ENCODE measurements at regions not wholly inside any gene's neighbourhood (a gene's known extent, or its start where the extent isn't known, plus 50 kb on each side); places are given as distances from the start of the nearest gene placed in this dataset.

DNA sequence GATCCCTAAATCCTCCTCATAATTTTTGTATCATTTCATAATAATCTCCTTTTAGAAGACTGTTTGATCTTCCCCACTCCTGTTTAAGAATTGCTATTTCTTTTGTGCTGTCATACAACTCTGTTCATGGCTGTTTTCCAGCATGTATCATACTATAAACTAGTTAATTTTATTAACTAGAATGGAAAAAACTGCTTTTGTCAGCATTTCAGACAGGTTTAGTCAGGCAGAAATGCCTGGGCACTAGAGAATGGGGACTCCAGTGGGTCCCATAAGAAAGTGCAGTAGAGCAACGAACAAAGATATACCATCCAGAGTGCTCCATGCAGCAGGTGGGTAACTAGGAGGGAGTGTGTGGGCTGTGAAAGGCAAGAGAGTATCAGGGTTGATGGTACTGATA, 523.9 kb downstream of the PLOD2 start:
- TF ChIP-seq, protein P1, sequence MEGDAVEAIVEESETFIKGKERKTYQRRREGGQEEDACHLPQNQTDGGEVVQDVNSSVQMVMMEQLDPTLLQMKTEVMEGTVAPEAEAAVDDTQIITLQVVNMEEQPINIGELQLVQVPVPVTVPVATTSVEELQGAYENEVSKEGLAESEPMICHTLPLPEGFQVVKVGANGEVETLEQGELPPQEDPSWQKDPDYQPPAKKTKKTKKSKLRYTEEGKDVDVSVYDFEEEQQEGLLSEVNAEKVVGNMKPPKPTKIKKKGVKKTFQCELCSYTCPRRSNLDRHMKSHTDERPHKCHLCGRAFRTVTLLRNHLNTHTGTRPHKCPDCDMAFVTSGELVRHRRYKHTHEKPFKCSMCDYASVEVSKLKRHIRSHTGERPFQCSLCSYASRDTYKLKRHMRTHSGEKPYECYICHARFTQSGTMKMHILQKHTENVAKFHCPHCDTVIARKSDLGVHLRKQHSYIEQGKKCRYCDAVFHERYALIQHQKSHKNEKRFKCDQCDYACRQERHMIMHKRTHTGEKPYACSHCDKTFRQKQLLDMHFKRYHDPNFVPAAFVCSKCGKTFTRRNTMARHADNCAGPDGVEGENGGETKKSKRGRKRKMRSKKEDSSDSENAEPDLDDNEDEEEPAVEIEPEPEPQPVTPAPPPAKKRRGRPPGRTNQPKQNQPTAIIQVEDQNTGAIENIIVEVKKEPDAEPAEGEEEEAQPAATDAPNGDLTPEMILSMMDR (IDR thresholded peaks at IDR 0.05; ENCODE audit: low read depth, low read length, poor library complexity, severe bottlenecking) = no peak
- no peak for TF ChIP-seq EZH2phosphoT487 (IDR thresholded peaks at IDR 0.05; ENCODE audit: borderline replicate concordance, low read length)

Measured in DOHH2 (cell line).